HCT116 (cell line): ENCODE measurements at regions not wholly inside any gene's neighbourhood (a gene's known extent, or its start where the extent isn't known, plus 50 kb on each side); places are given as distances from the start of the nearest gene placed in this dataset.
"Not testable (repeated sequence)": the region's sequence is repeated elsewhere in the genome, so short reads cannot be mapped to it uniquely, and the experiment has no call there.

ENCODE experiments used
- CBX3 ChIP-seq: IDR thresholded peaks from 2 replicates; pipeline ENCODE4 v1.6.1; 2012; ENCODE audit warnings: low read depth
- CTCF ChIP-seq, 3 experiments: fragments of 200-600 bp in 1 of 3; sonication (generic) in 1 of 3; IDR thresholded peaks in 2 of 3; conservative IDR thresholded peaks in 1 of 3; 2 replicates each; pipeline ENCODE4 v1.5.1; 2012 to 2017; ENCODE audit warnings: low read depth in 2 of 3, low read length in 2 of 3, antibody characterized with exemption in 1 of 3, borderline replicate concordance in 1 of 3, control low read depth in 1 of 3, mild to moderate bottlenecking in 1 of 3, mixed read lengths in 1 of 3, mixed run types in 1 of 3, moderate library complexity in 1 of 3; ENCODE audit not compliant: insufficient read depth in 1 of 3
- EGR1 ChIP-seq: IDR thresholded peaks from 2 replicates; pipeline ENCODE4 v1.6.1; 2012; ENCODE audit warnings: low read depth
- ELF1 ChIP-seq: IDR thresholded peaks from 2 replicates; pipeline ENCODE4 v1.6.1; 2012; ENCODE audit warnings: low read depth, borderline replicate concordance
- EZH2 ChIP-seq: fragments of 200-600 bp; sonication (generic); IDR thresholded peaks from 2 replicates; pipeline ENCODE4 v1.6.1; 2017; ENCODE audit warnings: antibody characterized with exemption, mixed run types
- EZH2phosphoT487 ChIP-seq: fragments of 200-600 bp; IDR thresholded peaks from 2 replicates; pipeline ENCODE4 v1.6.1; 2018; ENCODE audit warnings: antibody characterized with exemption, borderline replicate concordance
- FOSL1 ChIP-seq: IDR thresholded peaks from 2 replicates; pipeline ENCODE4 v1.6.1; 2012; ENCODE audit warnings: low read depth
- POLR2AphosphoS5 ChIP-seq: IDR thresholded peaks from 2 replicates; pipeline ENCODE4 v1.6.1; 2011; ENCODE audit warnings: mild to moderate bottlenecking, low read depth, low read length, moderate library complexity
- SP1 ChIP-seq: IDR thresholded peaks from 2 replicates; pipeline ENCODE4 v1.6.1; 2012; ENCODE audit warnings: low read depth
- TCF7L2 ChIP-seq: IDR thresholded peaks from 2 replicates; pipeline ENCODE4 v1.7.0; 2011; ENCODE audit warnings: borderline replicate concordance, inconsistent platforms; ENCODE audit not compliant: insufficient read depth, insufficient read length; ENCODE audit errors: extremely low read depth
- TF ChIP-seq, protein P1 (sequence below): IDR thresholded peaks from 2 replicates; pipeline ENCODE4 v1.6.1; 2012; ENCODE audit warnings: low read depth

DNA sequence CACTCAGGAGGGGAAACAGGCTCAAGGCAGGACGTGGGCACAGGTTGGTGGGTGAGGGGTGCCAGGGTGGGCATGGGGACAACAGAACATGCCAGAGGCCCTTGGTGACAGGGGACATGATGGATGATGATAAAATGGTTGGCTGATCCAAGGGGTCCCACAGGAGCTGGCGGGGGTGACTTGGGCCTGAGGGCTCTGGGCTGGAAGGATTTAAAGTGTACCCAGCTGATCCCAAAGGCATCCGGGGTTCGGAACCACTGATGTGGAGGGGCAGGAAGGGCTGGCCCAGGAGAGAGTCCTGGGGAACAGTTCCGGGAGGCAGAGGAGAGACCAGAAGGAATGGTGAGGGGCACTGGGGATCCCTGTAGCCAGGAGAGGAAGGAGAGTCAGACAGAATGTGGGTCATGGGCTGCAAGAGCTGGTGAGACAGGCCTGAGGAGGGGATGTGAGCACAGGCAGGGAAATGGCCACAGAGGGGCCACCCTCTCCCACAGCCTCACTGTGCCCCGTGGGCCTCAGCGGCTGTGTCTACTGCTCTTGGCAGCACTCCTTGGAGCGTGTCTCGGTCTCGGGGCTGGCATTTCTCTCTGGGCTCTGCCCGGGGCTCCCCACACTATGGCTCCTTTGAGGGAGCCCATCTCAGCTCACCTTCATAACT lies 70.7 kb upstream of the PTPN20 start:
- TF ChIP-seq, protein P1, sequence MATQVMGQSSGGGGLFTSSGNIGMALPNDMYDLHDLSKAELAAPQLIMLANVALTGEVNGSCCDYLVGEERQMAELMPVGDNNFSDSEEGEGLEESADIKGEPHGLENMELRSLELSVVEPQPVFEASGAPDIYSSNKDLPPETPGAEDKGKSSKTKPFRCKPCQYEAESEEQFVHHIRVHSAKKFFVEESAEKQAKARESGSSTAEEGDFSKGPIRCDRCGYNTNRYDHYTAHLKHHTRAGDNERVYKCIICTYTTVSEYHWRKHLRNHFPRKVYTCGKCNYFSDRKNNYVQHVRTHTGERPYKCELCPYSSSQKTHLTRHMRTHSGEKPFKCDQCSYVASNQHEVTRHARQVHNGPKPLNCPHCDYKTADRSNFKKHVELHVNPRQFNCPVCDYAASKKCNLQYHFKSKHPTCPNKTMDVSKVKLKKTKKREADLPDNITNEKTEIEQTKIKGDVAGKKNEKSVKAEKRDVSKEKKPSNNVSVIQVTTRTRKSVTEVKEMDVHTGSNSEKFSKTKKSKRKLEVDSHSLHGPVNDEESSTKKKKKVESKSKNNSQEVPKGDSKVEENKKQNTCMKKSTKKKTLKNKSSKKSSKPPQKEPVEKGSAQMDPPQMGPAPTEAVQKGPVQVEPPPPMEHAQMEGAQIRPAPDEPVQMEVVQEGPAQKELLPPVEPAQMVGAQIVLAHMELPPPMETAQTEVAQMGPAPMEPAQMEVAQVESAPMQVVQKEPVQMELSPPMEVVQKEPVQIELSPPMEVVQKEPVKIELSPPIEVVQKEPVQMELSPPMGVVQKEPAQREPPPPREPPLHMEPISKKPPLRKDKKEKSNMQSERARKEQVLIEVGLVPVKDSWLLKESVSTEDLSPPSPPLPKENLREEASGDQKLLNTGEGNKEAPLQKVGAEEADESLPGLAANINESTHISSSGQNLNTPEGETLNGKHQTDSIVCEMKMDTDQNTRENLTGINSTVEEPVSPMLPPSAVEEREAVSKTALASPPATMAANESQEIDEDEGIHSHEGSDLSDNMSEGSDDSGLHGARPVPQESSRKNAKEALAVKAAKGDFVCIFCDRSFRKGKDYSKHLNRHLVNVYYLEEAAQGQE = not testable (repeated sequence)
- TF ChIP-seq CTCF (IDR thresholded peaks at IDR 0.05 in 2 of 3, conservative IDR thresholded peaks at IDR 0.05 in 1 of 3; ENCODE audit: borderline replicate concordance in 1 of 3, insufficient read depth in 1 of 3, low read depth in 2 of 3, low read length in 2 of 3); POLR2AphosphoS5; EZH2; EZH2phosphoT487; FOSL1; SP1; CBX3; EGR1; TCF7L2; ELF1: not testable (repeated sequence)
